HG03460 (cell line): ENCODE measurements at regions not wholly inside any gene's neighbourhood (a gene's known extent, or its start where the extent isn't known, plus 50 kb on each side); places are given as distances from the start of the nearest gene placed in this dataset.
"Not testable (repeated sequence)": the region's sequence is repeated elsewhere in the genome, so short reads cannot be mapped to it uniquely, and the experiment has no call there.

Experiments used
- ATAC-seq: cut with Tn5 transposase; IDR thresholded peaks from one replicate; pipeline ENCODE4 v1.9.1; 2021; ENCODE audit not compliant: unreplicated experiment

- ATAC-seq = no peak
These were observed 59.2 kb downstream of the IL12A start for GRCh38 chr3:160047876-160048275.

GRCh38 chr3:160049038-160049437, 60.4 kb downstream of the IL12A start:
- ATAC-seq = no peak

GRCh38 chr3:160049565-160049964, 60.9 kb downstream of the IL12A start:
- ATAC-seq = no peak

- ATAC-seq = no peak
These were observed 61.4 kb downstream of the IL12A start for GRCh38 chr3:160049988-160050387.

GRCh38 chr3:160052385-160053047, 63.9 kb downstream of the IL12A start:
- no peak for ATAC-seq

GRCh38 chr3:160053048-160053391, 64.4 kb downstream of the IL12A start:
- ATAC-seq = no peak

- not testable (repeated sequence) for ATAC-seq
These were observed 66.2 kb downstream of the IL12A start for GRCh38 chr3:160054862-160055261.

- no peak for ATAC-seq
These were observed 67.0 kb downstream of the IL12A start for GRCh38 chr3:160055659-160056058.

GRCh38 chr3:160057331-160057730, 68.7 kb downstream of the IL12A start:
- ATAC-seq = no peak

GRCh38 chr3:160060409-160061027, 71.9 kb downstream of the IL12A start:
- ATAC-seq = no peak

- no peak for ATAC-seq
These were observed 72.9 kb downstream of the IL12A start for GRCh38 chr3:160061525-160061924.

GRCh38 chr3:160065282-160065681, 76.6 kb downstream of the IL12A start:
- ATAC-seq = no peak

- ATAC-seq = no peak
These were observed 77.2 kb downstream of the IL12A start for GRCh38 chr3:160065786-160066185.

- ATAC-seq = no peak
These were observed 81.4 kb downstream of the IL12A start for GRCh38 chr3:160069986-160070385.

GRCh38 chr3:160076519-160076918, 87.9 kb downstream of the IL12A start:
- no peak for ATAC-seq

GRCh38 chr3:160078533-160078932, 89.9 kb downstream of the IL12A start:
- ATAC-seq = no peak

GRCh38 chr3:160081958-160082533, 93.4 kb downstream of the IL12A start:
- no peak for ATAC-seq

GRCh38 chr3:160084998-160085397, 96.4 kb downstream of the IL12A start:
- no peak for ATAC-seq

- ATAC-seq = no peak
These were observed 100.0 kb downstream of the IL12A start for GRCh38 chr3:160088492-160089137.

- no peak for ATAC-seq
These were observed 102.0 kb downstream of the IL12A start for GRCh38 chr3:160090653-160091052.

- no peak for ATAC-seq
These were observed 102.8 kb downstream of the IL12A start for GRCh38 chr3:160091441-160091840.

- no peak for ATAC-seq
These were observed 104.1 kb downstream of the IL12A start for GRCh38 chr3:160092760-160093159.
